PC-3 (cell line): ENCODE measurements at regions not wholly inside any gene's neighbourhood (a gene's known extent, or its start where the extent isn't known, plus 50 kb on each side); places are given as distances from the start of the nearest gene placed in this dataset.

ENCODE experiments used
- ATAC-seq: fragments of 200-7000 bp; cut with Tn5 transposase; 2 replicates; pipeline ENCODE4 v1.9.1; 2020; ENCODE audit warnings: mild to moderate bottlenecking, moderate library complexity
- BruUV-seq: library from RNA; stranded (reverse); fragments of 400-500 nt; replicated peaks from 2 replicates; lab custom pipeline; 2021; lab: Mats Ljungman, UMichigan
- CTCF ChIA-PET: fragments of 300-600 bp; sonication (Branson Sonifier 250); formaldehyde crosslinking; loops from one replicate; lab custom pipeline; 2022; ENCODE audit warnings: antibody characterized with exemption; lab: Charles Lee
- POLR2A ChIA-PET: fragments of 300-600 bp; sonication (Branson Sonifier 250); formaldehyde crosslinking; loops from one replicate; lab custom pipeline; 2022; ENCODE audit warnings: antibody characterized with exemption; ENCODE audit not compliant: unreplicated experiment; lab: Charles Lee
- DNase-seq: peaks from one replicate; pipeline ENCODE4 v3.0.0-alpha.2; 2015
- H2AFZ ChIP-seq: fragments of 300-600 bp; sonication (generic); 2 replicates; pipeline ENCODE4 v1.6.0; 2016; ENCODE audit warnings: antibody characterized with exemption, low read length
- H3F3A ChIP-seq: fragments of 300-600 bp; sonication (generic); one replicate; pipeline ENCODE4 v1.6.0; 2017; ENCODE audit warnings: antibody characterized with exemption, low read length, control low read depth, mild to moderate bottlenecking; ENCODE audit not compliant: unreplicated experiment
- H3K27ac ChIP-seq: fragments of 300-600 bp; sonication (generic); 2 replicates; pipeline ENCODE4 v1.5.1; 2016; ENCODE audit warnings: mild to moderate bottlenecking, low read length
- H3K27me3 ChIP-seq: fragments of 300-600 bp; sonication (generic); 2 replicates; pipeline ENCODE4 v1.6.1; 2016; ENCODE audit warnings: low read length, mixed read lengths
- H3K36me3 ChIP-seq: fragments of 300-600 bp; sonication (generic); 2 replicates; pipeline ENCODE4 v1.6.1; 2016; ENCODE audit warnings: low read depth, mixed run types, low read length, mixed read lengths
- H3K4me1 ChIP-seq: fragments of 300-600 bp; sonication (generic); 2 replicates; pipeline ENCODE4 v1.5.1; 2016; ENCODE audit warnings: low read length; ENCODE audit not compliant: insufficient read depth
- H3K4me2 ChIP-seq: fragments of 300-600 bp; sonication (generic); 2 replicates; pipeline ENCODE4 v1.6.0; 2016; ENCODE audit warnings: low read length
- H3K4me3 ChIP-seq: fragments of 300-600 bp; sonication (generic); 2 replicates; pipeline ENCODE4 v1.5.1; 2016; ENCODE audit warnings: mild to moderate bottlenecking, low read length, mixed read lengths
- H3K79me2 ChIP-seq: fragments of 300-600 bp; sonication (generic); 2 replicates; pipeline ENCODE4 v1.6.1; 2017; ENCODE audit warnings: low read length, mixed read lengths
- H3K9ac ChIP-seq: fragments of 300-600 bp; sonication (generic); 2 replicates; pipeline ENCODE4 v1.6.0; 2016; ENCODE audit warnings: mild to moderate bottlenecking, low read length
- H3K9me2 ChIP-seq: fragments of 300-600 bp; sonication (generic); replicated peaks from 2 replicates; pipeline ENCODE4 v1.6.1; 2016; ENCODE audit warnings: mixed run types, low read length, mixed read lengths
- H3K9me3 ChIP-seq: fragments of 300-600 bp; sonication (generic); 2 replicates; pipeline ENCODE4 v1.6.1; 2016; ENCODE audit warnings: low read length, mixed read lengths
- H4K20me1 ChIP-seq: fragments of 300-600 bp; sonication (generic); 2 replicates; pipeline ENCODE4 v1.6.1; 2016; ENCODE audit warnings: low read length, mixed read lengths
- EZH2 ChIP-seq: fragments of 300-600 bp; sonication (generic); IDR thresholded peaks from one replicate; pipeline ENCODE4 v1.6.1; 2017; ENCODE audit warnings: antibody characterized with exemption, mild to moderate bottlenecking, low read length; ENCODE audit not compliant: unreplicated experiment
- EZH2phosphoT487 ChIP-seq: fragments of 300-600 bp; sonication (generic); IDR thresholded peaks from 2 replicates; pipeline ENCODE4 v1.6.1; 2018; ENCODE audit warnings: mild to moderate bottlenecking, antibody characterized with exemption, low read length, borderline replicate concordance
- intact Hi-C: fragments of 100-400 bp; cut with micrococcal nuclease; formaldehyde crosslinking; loops from 2 replicates; pipeline ENCODE4 v1.9.0; 2023
- TF ChIP-seq, protein P1 (sequence below): fragments of 300-600 bp; sonication (generic); conservative IDR thresholded peaks from 2 replicates; pipeline ENCODE4 v1.5.1; 2017; ENCODE audit warnings: antibody characterized with exemption, low read depth, mild to moderate bottlenecking, low read length

GRCh38 chr20:52093575-52093974 is 98.0 kb downstream of the ZFP64 start:
- no peak for TF ChIP-seq EZH2
- Histone ChIP-seq H3K27ac (no peak overlapping the region), H3K4me3 (no peak overlapping the region), H2AFZ (no peak overlapping the region), H3K9me3 (no peaks in the 10 kb centered on the region), H3K4me1 (no peaks in the 10 kb centered on the region), H3K36me3 (peaks cover under 1% of the 10 kb centered on the region; the same call in 1 of the 2 replicates), H3F3A (no peaks in the 10 kb centered on the region), H3K4me2 (no peak overlapping the region), H3K9ac (no peak overlapping the region), H3K79me2 (no peaks in the 10 kb centered on the region), H4K20me1 (no peaks in the 10 kb centered on the region), H3K9me2 (no peaks in the 10 kb centered on the region), H3K27me3 (no peaks in the 10 kb centered on the region)
- intact Hi-C loops: no loop called here
- no TSS peak for BruUV-seq
- CTCF ChIA-PET: no interaction called here
- POLR2A ChIA-PET: no interaction called here
- ATAC-seq (no peak), DNase-seq (no peak)

DNA sequence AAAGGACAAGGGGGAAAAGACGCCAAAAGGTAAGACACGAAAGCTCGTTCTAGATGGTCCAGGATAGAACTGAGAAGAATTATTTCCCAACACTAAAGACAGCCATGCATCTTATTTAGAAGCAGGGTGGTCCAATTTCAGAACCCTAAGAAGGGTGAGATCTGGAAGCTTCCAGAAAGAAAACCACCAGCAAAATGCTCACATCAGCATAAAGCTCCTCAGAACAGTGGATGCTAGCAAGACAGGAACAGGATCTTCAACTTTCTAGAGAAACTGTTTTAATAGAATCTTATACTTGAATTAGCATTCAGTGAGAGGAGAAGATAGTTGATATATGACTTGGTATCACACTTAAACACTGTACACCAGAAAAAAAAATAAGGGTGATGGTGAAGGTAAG is 101.5 kb downstream of the ZFP64 start:
- no peak overlapping the region for H3K27ac ChIP-seq
- no peak overlapping the region for H3K9ac ChIP-seq
- ChIA-PET POLR2A (no interaction called here), CTCF (no interaction called here)
- H3K9me3 ChIP-seq: peaks cover 17% of the 10 kb centered on the region
- H3K9me2 ChIP-seq: no peaks in the 10 kb centered on the region
- no peaks in the 10 kb centered on the region for H3K27me3 ChIP-seq
- intact Hi-C loops: no loop called here
- DNase-seq: no peak
- TF ChIP-seq EZH2phosphoT487 (no peak), EZH2 (no peak)
- TF ChIP-seq, protein P1, sequence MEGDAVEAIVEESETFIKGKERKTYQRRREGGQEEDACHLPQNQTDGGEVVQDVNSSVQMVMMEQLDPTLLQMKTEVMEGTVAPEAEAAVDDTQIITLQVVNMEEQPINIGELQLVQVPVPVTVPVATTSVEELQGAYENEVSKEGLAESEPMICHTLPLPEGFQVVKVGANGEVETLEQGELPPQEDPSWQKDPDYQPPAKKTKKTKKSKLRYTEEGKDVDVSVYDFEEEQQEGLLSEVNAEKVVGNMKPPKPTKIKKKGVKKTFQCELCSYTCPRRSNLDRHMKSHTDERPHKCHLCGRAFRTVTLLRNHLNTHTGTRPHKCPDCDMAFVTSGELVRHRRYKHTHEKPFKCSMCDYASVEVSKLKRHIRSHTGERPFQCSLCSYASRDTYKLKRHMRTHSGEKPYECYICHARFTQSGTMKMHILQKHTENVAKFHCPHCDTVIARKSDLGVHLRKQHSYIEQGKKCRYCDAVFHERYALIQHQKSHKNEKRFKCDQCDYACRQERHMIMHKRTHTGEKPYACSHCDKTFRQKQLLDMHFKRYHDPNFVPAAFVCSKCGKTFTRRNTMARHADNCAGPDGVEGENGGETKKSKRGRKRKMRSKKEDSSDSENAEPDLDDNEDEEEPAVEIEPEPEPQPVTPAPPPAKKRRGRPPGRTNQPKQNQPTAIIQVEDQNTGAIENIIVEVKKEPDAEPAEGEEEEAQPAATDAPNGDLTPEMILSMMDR: no peak
- H3K4me1 ChIP-seq: no peaks in the 10 kb centered on the region
- ATAC-seq: no peak
- no peaks in the 10 kb centered on the region for H3F3A ChIP-seq
- no peak overlapping the region for H3K4me2 ChIP-seq
- no peak overlapping the region for H2AFZ ChIP-seq
- BruUV-seq: no TSS peak
- no peak overlapping the region for H3K4me3 ChIP-seq
- peaks cover 21% of the 10 kb centered on the region for H3K36me3 ChIP-seq
- no peaks in the 10 kb centered on the region for H3K79me2 ChIP-seq
- H4K20me1 ChIP-seq: no peaks in the 10 kb centered on the region

GRCh38 chr20:52087471-52087870 is 104.1 kb downstream of the ZFP64 start:
- intact Hi-C loops: no loop called here
- CTCF ChIA-PET: no interaction called here

More at GRCh38 chr20:52087471-52087870, 104.1 kb downstream of the ZFP64 start:
- no peaks in the 10 kb centered on the region for H3K79me2 ChIP-seq
- TF ChIP-seq, protein P1: no peak
- TF ChIP-seq EZH2 (no peak), EZH2phosphoT487 (no peak)
- ATAC-seq: no peak
- H4K20me1 ChIP-seq: no peaks in the 10 kb centered on the region
- H3K36me3 ChIP-seq: peaks cover 21% of the 10 kb centered on the region
- H3K9ac ChIP-seq: no peak overlapping the region
- no TSS peak for BruUV-seq
- H3K27me3 ChIP-seq: no peaks in the 10 kb centered on the region
- POLR2A ChIA-PET: no interaction called here
- no peaks in the 10 kb centered on the region for H3F3A ChIP-seq
- DNase-seq: no peak
- peaks cover 11% of the 10 kb centered on the region for H3K4me1 ChIP-seq
- peaks cover 17% of the 10 kb centered on the region for H3K9me3 ChIP-seq
- no peak overlapping the region for H2AFZ ChIP-seq
- no peaks in the 10 kb centered on the region for H3K9me2 ChIP-seq
- H3K27ac ChIP-seq: no peak overlapping the region
- H3K4me2 ChIP-seq: no peak overlapping the region
- H3K4me3 ChIP-seq: no peak overlapping the region
